Ishikawa (cell line): ENCODE measurements at regions not wholly inside any gene's neighbourhood (a gene's known extent, or its start where the extent isn't known, plus 50 kb on each side); places are given as distances from the start of the nearest gene placed in this dataset.

Experiments
- CEBPB ChIP-seq: IDR thresholded peaks from 2 replicates; pipeline ENCODE4 v1.6.1; 2012
- CREB1 ChIP-seq: IDR thresholded peaks from 2 replicates; pipeline ENCODE4 v1.6.1; 2012; ENCODE audit warnings: low read depth
- EGR1 ChIP-seq: IDR thresholded peaks from 2 replicates; pipeline ENCODE4 v1.6.1; 2012
- EP300 ChIP-seq: IDR thresholded peaks from 2 replicates; pipeline ENCODE4 v1.6.1; 2012; ENCODE audit warnings: borderline replicate concordance
- FOXM1 ChIP-seq: IDR thresholded peaks from 2 replicates; pipeline ENCODE4 v1.6.1; 2012; ENCODE audit warnings: low read depth, borderline replicate concordance
- NFIC ChIP-seq: IDR thresholded peaks from 2 replicates; pipeline ENCODE4 v1.6.1; 2012
- RAD21 ChIP-seq: IDR thresholded peaks from 2 replicates; pipeline ENCODE4 v1.6.1; 2012; ENCODE audit warnings: low read depth
- TAF1 ChIP-seq: IDR thresholded peaks from 2 replicates; pipeline ENCODE4 v1.6.1; 2012; ENCODE audit warnings: low read depth, mild to moderate bottlenecking
- TCF12 ChIP-seq: IDR thresholded peaks from 2 replicates; pipeline ENCODE4 v1.6.1; 2012; ENCODE audit warnings: low read depth
- TEAD4 ChIP-seq: IDR thresholded peaks from 2 replicates; pipeline ENCODE4 v1.6.1; 2012
- YY1 ChIP-seq: IDR thresholded peaks from 2 replicates; pipeline ENCODE4 v1.6.1; 2012; ENCODE audit warnings: low read depth
- ZBTB7A ChIP-seq: IDR thresholded peaks from 2 replicates; pipeline ENCODE4 v1.6.1; 2012; ENCODE audit warnings: low read depth
- TF ChIP-seq, protein P1 (sequence below): IDR thresholded peaks from 2 replicates; pipeline ENCODE4 v1.6.1; 2012
- TF ChIP-seq, protein P2 (sequence below): IDR thresholded peaks from 2 replicates; pipeline ENCODE4 v1.6.1; 2012
- TF ChIP-seq, protein P3 (sequence below): IDR thresholded peaks from 2 replicates; pipeline ENCODE4 v1.6.1; 2012; ENCODE audit warnings: low read depth, mild to moderate bottlenecking

DNA sequence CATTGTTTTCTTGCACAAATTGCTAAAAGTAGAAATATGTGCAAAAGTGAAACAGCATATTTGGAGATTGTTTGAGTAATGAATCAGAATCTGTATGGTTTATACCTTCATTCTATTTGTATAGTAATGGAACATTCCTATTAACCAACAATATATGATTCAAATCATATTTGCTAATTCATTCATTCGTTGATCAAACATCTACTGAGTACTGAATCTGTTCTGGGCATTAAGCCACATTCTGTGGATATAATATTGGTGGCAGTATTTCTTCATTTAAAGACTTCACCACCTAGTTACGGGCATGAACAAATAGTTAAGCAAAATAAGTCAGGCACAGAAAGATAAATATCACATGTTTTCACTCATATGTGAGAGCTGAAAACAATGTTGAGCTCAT is 385.7 kb downstream of the MTRR start:
- TF ChIP-seq, protein P1, sequence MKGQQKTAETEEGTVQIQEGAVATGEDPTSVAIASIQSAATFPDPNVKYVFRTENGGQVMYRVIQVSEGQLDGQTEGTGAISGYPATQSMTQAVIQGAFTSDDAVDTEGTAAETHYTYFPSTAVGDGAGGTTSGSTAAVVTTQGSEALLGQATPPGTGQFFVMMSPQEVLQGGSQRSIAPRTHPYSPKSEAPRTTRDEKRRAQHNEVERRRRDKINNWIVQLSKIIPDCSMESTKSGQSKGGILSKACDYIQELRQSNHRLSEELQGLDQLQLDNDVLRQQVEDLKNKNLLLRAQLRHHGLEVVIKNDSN, result no peak
- TF ChIP-seq EP300 (no peak), ZBTB7A (no peak), RAD21 (no peak), YY1 (no peak), CEBPB (no peak), TAF1 (no peak)
- TF ChIP-seq, protein P2, sequence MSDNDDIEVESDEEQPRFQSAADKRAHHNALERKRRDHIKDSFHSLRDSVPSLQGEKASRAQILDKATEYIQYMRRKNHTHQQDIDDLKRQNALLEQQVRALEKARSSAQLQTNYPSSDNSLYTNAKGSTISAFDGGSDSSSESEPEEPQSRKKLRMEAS, result no peak
- TF ChIP-seq, protein P3, sequence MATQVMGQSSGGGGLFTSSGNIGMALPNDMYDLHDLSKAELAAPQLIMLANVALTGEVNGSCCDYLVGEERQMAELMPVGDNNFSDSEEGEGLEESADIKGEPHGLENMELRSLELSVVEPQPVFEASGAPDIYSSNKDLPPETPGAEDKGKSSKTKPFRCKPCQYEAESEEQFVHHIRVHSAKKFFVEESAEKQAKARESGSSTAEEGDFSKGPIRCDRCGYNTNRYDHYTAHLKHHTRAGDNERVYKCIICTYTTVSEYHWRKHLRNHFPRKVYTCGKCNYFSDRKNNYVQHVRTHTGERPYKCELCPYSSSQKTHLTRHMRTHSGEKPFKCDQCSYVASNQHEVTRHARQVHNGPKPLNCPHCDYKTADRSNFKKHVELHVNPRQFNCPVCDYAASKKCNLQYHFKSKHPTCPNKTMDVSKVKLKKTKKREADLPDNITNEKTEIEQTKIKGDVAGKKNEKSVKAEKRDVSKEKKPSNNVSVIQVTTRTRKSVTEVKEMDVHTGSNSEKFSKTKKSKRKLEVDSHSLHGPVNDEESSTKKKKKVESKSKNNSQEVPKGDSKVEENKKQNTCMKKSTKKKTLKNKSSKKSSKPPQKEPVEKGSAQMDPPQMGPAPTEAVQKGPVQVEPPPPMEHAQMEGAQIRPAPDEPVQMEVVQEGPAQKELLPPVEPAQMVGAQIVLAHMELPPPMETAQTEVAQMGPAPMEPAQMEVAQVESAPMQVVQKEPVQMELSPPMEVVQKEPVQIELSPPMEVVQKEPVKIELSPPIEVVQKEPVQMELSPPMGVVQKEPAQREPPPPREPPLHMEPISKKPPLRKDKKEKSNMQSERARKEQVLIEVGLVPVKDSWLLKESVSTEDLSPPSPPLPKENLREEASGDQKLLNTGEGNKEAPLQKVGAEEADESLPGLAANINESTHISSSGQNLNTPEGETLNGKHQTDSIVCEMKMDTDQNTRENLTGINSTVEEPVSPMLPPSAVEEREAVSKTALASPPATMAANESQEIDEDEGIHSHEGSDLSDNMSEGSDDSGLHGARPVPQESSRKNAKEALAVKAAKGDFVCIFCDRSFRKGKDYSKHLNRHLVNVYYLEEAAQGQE, result no peak

DNA sequence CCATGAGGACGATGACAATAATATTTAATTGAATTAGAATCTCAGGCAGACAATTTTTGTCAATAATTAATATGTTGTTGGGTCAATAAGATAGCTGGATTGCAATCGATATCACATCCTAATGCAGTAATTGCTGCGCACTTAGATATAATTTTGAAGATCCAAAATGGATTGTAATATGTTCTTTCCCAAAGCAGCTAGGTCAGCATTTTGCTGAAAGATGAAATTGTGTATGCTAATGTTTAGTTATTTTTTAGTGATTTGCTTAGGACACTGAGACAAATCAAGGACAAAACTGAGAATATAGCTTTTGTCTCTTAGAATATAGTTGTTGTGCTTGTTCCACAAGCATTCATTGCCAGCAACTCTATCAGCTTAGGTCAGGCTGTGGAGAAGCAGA is 389.9 kb downstream of the MTRR start:
- TF ChIP-seq TEAD4 (no peak), ZBTB7A (no peak), EP300 (no peak)

DNA sequence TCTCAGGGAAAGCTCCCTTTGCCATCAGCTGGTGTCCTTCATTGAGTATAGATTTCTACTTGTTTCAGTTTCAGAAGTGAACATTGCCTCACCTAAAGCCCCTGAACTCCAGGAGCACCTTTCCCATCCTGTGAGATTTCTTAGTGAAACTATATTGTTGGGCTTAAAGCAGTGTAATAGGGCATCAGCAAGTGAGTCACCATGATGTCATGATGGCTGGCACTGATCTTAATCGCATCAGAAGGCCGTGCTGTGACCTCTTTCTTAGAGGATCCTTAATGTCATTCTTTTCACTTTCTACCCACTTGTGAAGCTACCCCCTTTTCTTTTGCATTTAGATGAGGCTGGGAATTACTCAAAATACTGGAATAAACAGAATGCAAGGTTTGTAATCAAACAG is 401.3 kb downstream of the MTRR start:
- TF ChIP-seq EGR1, result no peak
- TF ChIP-seq TAF1, result no peak
- no peak for TF ChIP-seq YY1
- TF ChIP-seq NFIC, result no peak
- TF ChIP-seq, protein P3, result no peak
- no peak for TF ChIP-seq FOXM1
- TF ChIP-seq ZBTB7A, result no peak
- no peak for TF ChIP-seq TCF12
- TF ChIP-seq EP300, result no peak
- no peak for TF ChIP-seq CEBPB
- no peak for TF ChIP-seq TEAD4
- TF ChIP-seq, protein P2, result no peak

DNA sequence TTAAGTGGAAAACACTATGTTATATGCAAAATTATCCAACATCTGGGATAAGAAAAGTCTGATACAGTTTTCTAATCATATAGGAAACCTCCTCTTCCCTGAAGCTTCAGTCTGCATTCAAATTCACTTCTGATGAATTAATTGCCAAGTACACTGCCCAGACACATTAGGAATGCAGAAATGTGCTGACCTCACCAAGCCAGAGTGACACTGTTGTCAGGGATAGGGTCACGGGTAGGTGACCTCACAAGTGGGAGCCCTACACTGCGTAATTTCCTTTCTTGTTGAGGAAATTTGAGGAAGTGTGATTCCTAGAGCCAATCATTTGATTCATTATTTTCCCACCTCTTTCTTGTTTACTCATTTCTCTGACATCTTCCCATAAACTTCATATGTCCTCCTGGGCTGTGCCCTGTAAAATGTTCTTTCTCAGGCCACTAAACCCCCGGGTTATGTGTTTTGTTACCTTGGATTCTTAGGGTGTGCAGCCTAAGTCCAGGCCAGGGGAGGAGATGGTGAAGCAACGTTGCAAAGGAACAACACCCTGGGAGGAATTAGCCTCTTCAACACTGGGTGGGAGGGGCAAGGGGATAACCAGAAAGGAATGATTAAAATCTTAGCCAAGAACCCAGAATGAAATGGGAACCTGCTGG is 411.9 kb downstream of the MTRR start:
- TF ChIP-seq, protein P2, result no peak
- TF ChIP-seq RAD21, result no peak
- no peak for TF ChIP-seq TEAD4
- no peak for TF ChIP-seq EGR1
- TF ChIP-seq TCF12, result no peak
- no peak for TF ChIP-seq FOXM1
- no peak for TF ChIP-seq ZBTB7A
- no peak for TF ChIP-seq EP300
- TF ChIP-seq YY1, result no peak
- TF ChIP-seq, protein P1, result no peak
- TF ChIP-seq TAF1, result no peak
- no peak for TF ChIP-seq NFIC
- TF ChIP-seq, protein P3, result no peak
- no peak for TF ChIP-seq CEBPB
- TF ChIP-seq CREB1, result no peak
